ENCODE measurements at regions not wholly inside any gene's neighbourhood (a gene's known extent, or its start where the extent isn't known, plus 50 kb on each side); places are given as distances from the start of the nearest gene placed in this dataset.
"Not testable (repeated sequence)": the region's sequence is repeated elsewhere in the genome, so short reads cannot be mapped to it uniquely, and the experiment has no call there.

DNA sequence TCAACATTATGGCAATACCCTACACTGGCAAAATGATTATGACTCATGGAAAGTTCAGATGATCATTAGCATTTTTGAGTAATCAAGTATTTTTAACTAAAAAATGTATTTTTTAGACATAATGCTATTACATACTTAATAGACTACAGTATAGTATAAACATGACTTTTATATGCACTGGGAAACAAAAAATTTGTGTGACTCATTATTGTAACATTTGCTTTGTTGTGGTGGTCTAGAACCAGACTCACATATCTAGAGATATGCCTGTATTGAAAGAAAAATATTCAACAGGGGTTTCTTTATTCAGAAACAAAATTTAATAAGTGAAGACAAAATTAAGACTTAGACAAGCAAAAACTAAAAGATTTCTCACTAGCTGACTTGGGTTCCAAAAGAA, 385.3 kb upstream of the RIOK2 start:
- Mint-ChIP-seq H3K36me3 (ENCODE audit: insufficient read depth, unreplicated experiment) (no peaks in the 10 kb centered on the region), H3K9me3 (ENCODE audit: low read depth, unreplicated experiment) (peaks cover 16% of the 10 kb centered on the region), H3K27ac (ENCODE audit: unreplicated experiment) (no peak overlapping the region), H3K4me3 (ENCODE audit: low read depth, unreplicated experiment) (no peak overlapping the region), H3K27me3 (ENCODE audit: unreplicated experiment) (no peaks in the 10 kb centered on the region), H3K4me1 (ENCODE audit: low read depth, unreplicated experiment) (no peaks in the 10 kb centered on the region)
- TF ChIP-seq, protein P1, sequence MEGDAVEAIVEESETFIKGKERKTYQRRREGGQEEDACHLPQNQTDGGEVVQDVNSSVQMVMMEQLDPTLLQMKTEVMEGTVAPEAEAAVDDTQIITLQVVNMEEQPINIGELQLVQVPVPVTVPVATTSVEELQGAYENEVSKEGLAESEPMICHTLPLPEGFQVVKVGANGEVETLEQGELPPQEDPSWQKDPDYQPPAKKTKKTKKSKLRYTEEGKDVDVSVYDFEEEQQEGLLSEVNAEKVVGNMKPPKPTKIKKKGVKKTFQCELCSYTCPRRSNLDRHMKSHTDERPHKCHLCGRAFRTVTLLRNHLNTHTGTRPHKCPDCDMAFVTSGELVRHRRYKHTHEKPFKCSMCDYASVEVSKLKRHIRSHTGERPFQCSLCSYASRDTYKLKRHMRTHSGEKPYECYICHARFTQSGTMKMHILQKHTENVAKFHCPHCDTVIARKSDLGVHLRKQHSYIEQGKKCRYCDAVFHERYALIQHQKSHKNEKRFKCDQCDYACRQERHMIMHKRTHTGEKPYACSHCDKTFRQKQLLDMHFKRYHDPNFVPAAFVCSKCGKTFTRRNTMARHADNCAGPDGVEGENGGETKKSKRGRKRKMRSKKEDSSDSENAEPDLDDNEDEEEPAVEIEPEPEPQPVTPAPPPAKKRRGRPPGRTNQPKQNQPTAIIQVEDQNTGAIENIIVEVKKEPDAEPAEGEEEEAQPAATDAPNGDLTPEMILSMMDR (IDR thresholded peaks at IDR 0.05; ENCODE audit: unreplicated experiment), result no peak
- CTCF ChIA-PET, result no interaction called here
- intact Hi-C loops (cut with micrococcal nuclease; ENCODE audit: unreplicated experiment), result no loop called here
- BruUV-seq (replicated peaks), result no TSS peak
- no peak for DNase-seq

- BruUV-seq (replicated peaks), result no TSS peak
- Mint-ChIP-seq H3K4me1 (ENCODE audit: low read depth, unreplicated experiment) (no peaks in the 10 kb centered on the region), H3K36me3 (ENCODE audit: insufficient read depth, unreplicated experiment) (no peaks in the 10 kb centered on the region), H3K9me3 (ENCODE audit: low read depth, unreplicated experiment) (peaks cover 13% of the 10 kb centered on the region), H3K27me3 (ENCODE audit: unreplicated experiment) (no peaks in the 10 kb centered on the region), H3K27ac (ENCODE audit: unreplicated experiment) (no peak overlapping the region), H3K4me3 (ENCODE audit: low read depth, unreplicated experiment) (no peak overlapping the region)
- CTCF ChIA-PET, result no interaction called here
- TF ChIP-seq, protein P1 (IDR thresholded peaks at IDR 0.05; ENCODE audit: unreplicated experiment), result no peak
- intact Hi-C loops (cut with micrococcal nuclease; ENCODE audit: unreplicated experiment), result no loop called here
- no peak for DNase-seq
Measured at GRCh38 chr5:97570242-97570641, 387.2 kb upstream of the RIOK2 start.

DNA sequence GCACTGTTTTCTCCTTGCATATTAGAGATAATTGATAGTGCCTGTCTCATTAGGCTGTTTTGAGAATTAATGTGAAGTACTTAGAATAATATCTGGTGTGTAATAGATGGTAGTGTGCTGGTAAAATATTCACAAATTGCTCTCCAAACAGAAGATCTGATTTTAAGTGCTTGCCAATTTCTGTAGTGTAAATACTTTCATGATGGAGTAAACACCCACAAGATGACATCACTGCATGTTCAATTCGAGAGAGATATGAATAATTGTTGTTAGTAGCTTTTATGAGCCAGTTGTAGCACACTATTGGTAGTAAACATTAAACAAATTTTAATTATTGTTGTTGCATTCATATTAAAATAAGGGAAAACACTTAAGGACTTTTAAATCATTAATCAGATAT, 392.3 kb upstream of the RIOK2 start:
- no TSS peak for BruUV-seq (replicated peaks)
- TF ChIP-seq, protein P1 (IDR thresholded peaks at IDR 0.05; ENCODE audit: unreplicated experiment), result no peak
- Mint-ChIP-seq H3K9me3 (ENCODE audit: low read depth, unreplicated experiment) (peaks cover 18% of the 10 kb centered on the region), H3K36me3 (ENCODE audit: insufficient read depth, unreplicated experiment) (no peaks in the 10 kb centered on the region), H3K27ac (ENCODE audit: unreplicated experiment) (no peak overlapping the region), H3K27me3 (ENCODE audit: unreplicated experiment) (no peaks in the 10 kb centered on the region), H3K4me1 (ENCODE audit: low read depth, unreplicated experiment) (no peaks in the 10 kb centered on the region), H3K4me3 (ENCODE audit: low read depth, unreplicated experiment) (no peak overlapping the region)
- CTCF ChIA-PET, result no interaction called here
- no peak for DNase-seq
- intact Hi-C loops (cut with micrococcal nuclease; ENCODE audit: unreplicated experiment), result no loop called here

DNA sequence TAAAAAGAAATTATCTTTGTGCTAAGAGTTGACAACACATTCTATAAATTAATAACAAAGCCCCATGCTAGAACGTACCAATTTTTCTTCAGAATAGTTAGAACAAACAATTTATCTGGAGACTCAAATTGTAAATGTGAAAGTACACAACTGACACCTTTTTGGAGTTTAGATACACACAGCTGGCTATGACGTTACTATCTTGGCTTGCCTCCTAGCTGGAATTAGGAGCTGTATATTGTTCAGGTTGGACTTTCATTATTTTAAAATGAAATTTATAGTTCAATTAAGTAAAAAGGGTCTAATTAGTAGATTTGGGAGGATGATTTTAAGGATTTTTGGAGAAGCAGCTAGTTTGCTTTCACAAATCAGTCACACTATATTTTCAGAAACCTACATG, 393.9 kb upstream of the RIOK2 start:
- CTCF ChIA-PET, result interaction anchor here (0.6 kb wide), 1 partner anchor 333 kb away, joined by 6 read pairs; no protein-coding TSS in a partner anchor
- no TSS peak for BruUV-seq (replicated peaks)

DNA sequence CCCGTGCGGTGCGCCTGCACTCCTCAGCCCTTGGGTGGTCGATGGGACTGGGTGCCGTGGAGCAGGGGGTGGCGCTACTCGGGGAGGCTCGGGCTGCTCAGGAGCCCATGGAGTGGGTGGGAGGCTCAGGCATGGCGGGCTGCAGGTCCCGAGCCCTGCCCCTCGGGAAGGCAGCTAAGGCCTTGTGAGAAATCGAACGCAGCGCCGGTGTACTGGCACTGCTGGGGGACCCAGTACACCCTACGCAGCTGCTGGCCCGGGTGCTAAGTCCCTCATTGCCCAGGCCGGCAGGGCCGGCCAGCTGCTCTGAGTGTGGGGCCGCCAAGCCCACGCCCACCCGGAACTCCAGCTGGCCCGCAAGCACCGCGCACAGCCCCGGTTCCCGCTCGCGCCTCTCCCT, 396.9 kb upstream of the RIOK2 start:
- H3K27me3 Mint-ChIP-seq (ENCODE audit: unreplicated experiment); H3K4me1 Mint-ChIP-seq (ENCODE audit: low read depth, unreplicated experiment); H3K9me3 Mint-ChIP-seq (ENCODE audit: low read depth, unreplicated experiment); intact Hi-C loops (cut with micrococcal nuclease; ENCODE audit: unreplicated experiment); BruUV-seq (replicated peaks); CTCF ChIA-PET; H3K27ac Mint-ChIP-seq (ENCODE audit: unreplicated experiment); H3K4me3 Mint-ChIP-seq (ENCODE audit: low read depth, unreplicated experiment); H3K36me3 Mint-ChIP-seq (ENCODE audit: insufficient read depth, unreplicated experiment); DNase-seq: not testable (repeated sequence)

More for the DNA sequence above, 393.9 kb upstream of the RIOK2 start:
- H3K4me1 Mint-ChIP-seq (ENCODE audit: low read depth, unreplicated experiment), result no peaks in the 10 kb centered on the region
- peaks cover 9% of the 10 kb centered on the region for H3K9me3 Mint-ChIP-seq (ENCODE audit: low read depth, unreplicated experiment)
- intact Hi-C loops (cut with micrococcal nuclease; ENCODE audit: unreplicated experiment), result no loop called here
- DNase-seq, result no peak
- no peak overlapping the region for H3K4me3 Mint-ChIP-seq (ENCODE audit: low read depth, unreplicated experiment)
- H3K36me3 Mint-ChIP-seq (ENCODE audit: insufficient read depth, unreplicated experiment), result no peaks in the 10 kb centered on the region
- no peak overlapping the region for H3K27ac Mint-ChIP-seq (ENCODE audit: unreplicated experiment)
- no peaks in the 10 kb centered on the region for H3K27me3 Mint-ChIP-seq (ENCODE audit: unreplicated experiment)
- TF ChIP-seq, protein P1 (IDR thresholded peaks at IDR 0.05; ENCODE audit: unreplicated experiment), result no peak
